ENCODE measurements at regions not wholly inside any gene's neighbourhood (a gene's known extent, or its start where the extent isn't known, plus 50 kb on each side); places are given as distances from the start of the nearest gene placed in this dataset.
"Not testable (repeated sequence)": the region's sequence is repeated elsewhere in the genome, so short reads cannot be mapped to it uniquely, and the experiment has no call there.

GRCh38 chr6:121925534-121926255, 473.8 kb upstream of the HSF2 start:
- DNase-seq (ENCODE audit: low spot score) = no peak

GRCh38 chr6:121929301-121929700, 470.2 kb upstream of the HSF2 start:
- no peak for DNase-seq (ENCODE audit: low spot score)

DNA sequence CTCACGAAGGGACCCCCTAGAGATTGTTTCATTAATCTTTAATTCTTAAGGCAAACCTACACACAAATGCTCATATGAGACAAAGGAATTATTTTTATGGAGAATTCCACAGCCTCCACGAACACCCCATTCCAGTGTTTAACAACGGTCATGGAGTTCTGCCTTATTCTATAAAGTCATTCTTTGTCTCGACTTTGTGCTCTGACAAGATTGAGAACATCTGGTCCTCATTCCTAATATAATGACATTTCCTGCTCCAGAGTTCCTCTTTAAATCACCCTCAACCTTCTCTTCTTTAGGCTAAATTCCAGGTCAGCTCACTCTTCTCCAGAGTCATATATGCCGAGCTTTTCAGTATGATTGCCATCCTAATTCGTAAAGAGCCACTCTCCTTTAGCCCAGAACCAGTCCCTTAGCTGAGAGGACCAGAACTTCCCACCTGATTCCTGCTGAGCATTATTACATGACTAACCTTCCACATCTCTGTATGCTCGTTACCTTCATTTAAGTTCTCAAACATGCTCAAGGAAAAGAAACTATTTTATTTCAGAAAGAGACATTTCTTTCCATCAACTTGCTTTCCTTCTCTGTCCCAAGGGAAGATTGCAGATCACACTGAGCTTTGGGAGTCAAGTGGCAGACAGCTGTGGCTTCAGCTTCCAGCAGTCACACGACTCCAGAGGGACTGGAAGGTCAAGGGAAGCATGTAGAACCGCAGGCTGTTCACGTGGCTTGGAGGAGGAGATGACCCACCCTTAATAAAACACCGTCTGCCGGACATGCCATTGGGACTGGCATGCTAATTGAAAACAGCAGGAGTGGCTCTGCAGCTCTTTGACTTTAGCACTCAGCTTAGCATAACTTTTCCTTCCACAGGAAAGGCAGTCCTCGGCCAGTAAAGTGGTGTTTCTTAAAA, 467.1 kb upstream of the HSF2 start:
- DNase-seq (ENCODE audit: low spot score) = peak; percentile 21

- DNase-seq (ENCODE audit: low spot score) = no peak
Measured at GRCh38 chr6:121934451-121934850, 465.0 kb upstream of the HSF2 start.

- no peak for DNase-seq (ENCODE audit: low spot score)
Measured at GRCh38 chr6:121940728-121941127, 458.7 kb upstream of the HSF2 start.

DNA sequence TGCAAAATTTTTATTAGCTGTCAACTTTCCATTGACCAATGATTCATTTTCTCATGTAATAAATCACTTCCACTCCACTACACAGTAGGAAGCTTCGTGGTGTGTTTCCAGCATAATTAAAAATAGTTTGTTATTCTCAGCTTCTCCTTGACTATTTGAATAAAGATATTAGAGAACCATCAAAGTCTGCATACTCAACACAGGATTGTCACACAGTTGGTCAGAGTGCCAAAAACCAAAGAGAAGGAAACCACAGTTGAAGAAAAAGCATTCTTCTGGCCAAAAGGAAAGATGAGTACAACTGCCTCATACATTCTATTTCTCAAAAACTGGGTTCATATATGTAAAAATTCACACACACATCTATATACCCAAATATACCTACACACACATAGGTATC, 455.1 kb upstream of the HSF2 start:
- no peak for DNase-seq (ENCODE audit: low spot score)

GRCh38 chr6:121951123-121951522, 448.3 kb upstream of the HSF2 start:
- DNase-seq (ENCODE audit: low spot score) = no peak

- no peak for DNase-seq (ENCODE audit: low spot score)
Measured at GRCh38 chr6:121951918-121952379, 447.5 kb upstream of the HSF2 start.

- not testable (repeated sequence) for DNase-seq (ENCODE audit: low spot score)
Measured at GRCh38 chr6:121955401-121955800, 444.1 kb upstream of the HSF2 start.

DNA sequence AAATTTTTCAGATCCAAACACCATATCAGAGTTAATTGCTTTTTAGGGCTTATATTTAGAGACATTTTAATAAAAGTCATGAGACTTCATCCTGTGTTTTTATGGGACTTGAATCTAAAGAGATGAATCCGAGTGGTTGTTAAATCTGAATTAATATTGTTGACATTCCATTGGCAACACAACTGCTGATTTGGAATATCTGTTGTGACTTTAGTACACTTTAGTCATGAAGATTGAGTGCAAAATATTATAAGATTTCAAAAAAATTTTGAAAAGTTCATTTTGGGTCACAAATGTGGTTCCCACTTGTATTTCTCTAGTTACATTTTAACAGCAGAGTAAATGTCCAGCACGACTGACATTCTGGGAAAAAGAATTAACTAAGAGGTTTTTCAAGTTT, 442.7 kb upstream of the HSF2 start:
- no peak for DNase-seq (ENCODE audit: low spot score)

GRCh38 chr6:121959501-121959900, 440.0 kb upstream of the HSF2 start:
- DNase-seq (ENCODE audit: low spot score) = no peak

DNA sequence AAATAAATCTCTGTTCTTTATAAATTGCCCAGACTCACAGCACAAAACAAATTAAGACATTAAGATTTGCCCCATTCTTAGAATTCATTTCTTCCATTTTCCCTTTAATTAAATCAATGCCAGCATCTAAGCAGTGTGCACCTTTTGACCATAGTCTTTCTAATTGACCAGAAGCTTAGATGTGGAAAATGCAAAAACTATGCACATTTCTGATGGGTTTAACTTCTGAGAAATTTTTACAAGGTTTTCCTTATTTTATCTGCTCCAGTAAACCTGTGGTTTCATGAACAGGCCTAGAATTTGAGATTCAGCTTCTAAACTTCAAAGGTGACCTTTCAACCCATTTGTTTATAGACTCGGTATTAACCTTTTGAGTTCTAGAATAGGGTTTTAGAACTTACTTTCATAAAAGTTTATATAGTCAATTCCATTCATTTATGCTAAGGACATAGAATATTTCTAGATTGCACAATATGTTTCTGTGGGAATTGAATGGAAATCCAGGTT, 437.8 kb upstream of the HSF2 start:
- DNase-seq (ENCODE audit: low spot score) = no peak

GRCh38 chr6:121963826-121964225, 435.6 kb upstream of the HSF2 start:
- no peak for DNase-seq (ENCODE audit: low spot score)

- DNase-seq (ENCODE audit: low spot score) = no peak
Measured at GRCh38 chr6:121965739-121966138, 433.7 kb upstream of the HSF2 start.

GRCh38 chr6:121967631-121968030, 431.8 kb upstream of the HSF2 start:
- no peak for DNase-seq (ENCODE audit: low spot score)

DNA sequence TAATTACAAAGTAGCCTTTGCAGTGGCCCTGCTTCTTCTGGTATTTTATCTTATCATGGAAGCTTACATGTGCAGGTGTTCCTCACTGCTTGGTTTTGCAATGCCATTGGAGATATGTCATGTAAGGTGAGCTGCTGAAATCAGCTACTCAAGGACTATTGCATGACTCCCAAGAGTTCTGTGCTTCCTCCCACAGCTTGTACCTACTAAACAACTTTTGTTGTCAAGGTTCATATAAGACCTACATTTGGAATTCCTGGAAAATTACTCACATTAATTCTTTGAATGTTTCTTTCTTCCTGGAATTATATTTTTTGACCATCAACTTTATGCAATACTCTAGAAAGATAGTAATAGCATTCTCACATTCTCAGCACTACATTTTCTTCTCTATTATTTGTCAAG, 427.5 kb upstream of the HSF2 start:
- peak; percentile 14 for DNase-seq (ENCODE audit: low spot score)

DNA sequence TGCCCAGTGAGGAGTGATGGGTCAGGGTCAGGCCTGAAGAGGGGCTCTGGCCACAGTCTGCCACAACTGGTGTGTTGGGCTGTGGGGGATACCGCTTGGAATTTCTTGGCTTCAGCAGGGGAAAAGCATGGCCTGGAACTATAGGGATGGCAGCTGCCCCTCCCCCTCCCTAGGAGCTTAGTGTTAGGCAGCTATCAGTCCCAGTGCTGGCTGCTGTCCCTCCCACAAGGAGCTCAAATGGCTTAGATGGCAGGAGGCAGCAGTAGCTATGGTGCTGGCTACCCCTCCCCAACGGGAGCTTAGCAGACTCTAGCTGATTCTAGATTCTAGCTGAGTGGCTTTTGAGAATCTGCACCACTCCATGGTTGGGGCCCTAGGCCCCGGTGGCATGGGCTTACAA, 414.5 kb upstream of the HSF2 start:
- no peak for DNase-seq (ENCODE audit: low spot score)

- no peak for DNase-seq (ENCODE audit: low spot score)
Measured at GRCh38 chr6:121993362-121993761, 406.1 kb upstream of the HSF2 start.

DNA sequence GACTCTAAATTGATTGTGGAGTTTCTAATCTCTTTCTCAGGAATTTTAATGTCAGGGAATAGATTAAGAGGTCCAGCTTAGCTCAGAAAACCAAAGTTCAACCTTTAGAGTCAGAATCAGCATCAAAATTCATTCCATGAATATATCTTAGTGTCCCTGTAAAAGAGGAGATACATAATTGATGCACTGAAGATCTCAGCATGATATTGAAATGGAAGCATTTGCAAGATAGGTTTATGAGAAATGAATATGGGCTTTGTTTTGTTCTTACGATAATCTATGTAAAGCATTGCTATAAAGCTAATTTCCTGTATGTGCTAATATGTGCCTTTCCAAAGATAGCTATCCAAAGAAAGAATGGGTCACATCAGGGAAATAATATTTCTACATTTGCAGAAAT, 404.5 kb upstream of the HSF2 start:
- DNase-seq (ENCODE audit: low spot score) = no peak

DNA sequence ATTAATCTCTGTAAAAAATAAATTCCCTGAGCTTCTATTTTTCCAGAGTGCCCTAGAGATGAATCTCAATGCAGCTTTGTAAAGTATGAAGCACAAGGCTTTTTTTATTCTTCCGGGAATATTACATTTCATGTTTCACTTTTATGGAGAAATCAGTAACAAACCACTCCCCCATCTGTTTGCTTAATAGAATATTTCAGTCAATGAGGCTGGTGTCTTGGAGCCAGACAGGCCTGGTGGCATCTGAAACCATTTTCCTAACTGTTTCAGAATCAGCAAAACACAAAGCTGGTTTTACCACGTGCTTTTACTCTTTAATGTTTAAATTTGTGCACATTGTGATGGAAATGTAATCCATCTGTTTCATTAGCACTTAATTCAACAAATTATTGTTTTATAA, 400.8 kb upstream of the HSF2 start:
- DNase-seq (ENCODE audit: low spot score) = no peak

DNA sequence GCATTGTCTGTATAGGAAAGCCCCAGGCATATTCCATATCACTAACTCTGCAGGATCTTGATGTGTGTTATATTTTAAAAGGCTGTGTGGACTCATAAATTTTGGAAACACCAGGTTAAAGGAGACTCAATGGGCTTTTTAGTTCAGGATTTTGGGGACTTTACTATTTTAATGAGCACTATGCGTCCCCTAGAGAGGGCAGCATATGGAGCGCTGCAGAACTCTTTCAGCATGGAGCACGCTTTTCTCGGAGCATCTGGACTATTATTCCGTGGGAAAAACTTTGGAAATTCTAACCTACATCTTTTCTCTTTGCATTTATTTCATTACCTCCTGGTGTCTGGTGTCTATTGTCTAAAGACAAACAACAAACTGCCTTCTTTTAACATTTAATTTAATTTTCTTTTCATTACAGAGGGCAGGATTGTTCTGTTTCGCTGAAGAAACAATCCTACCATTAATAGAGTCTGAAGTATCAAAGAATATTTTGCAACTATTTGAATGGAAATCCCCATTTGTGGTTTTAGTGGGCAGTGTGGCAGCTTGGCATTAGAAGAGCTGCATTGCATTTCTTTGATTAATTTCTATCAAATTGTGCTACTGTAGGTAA, 399.9 kb upstream of the HSF2 start:
- no peak for DNase-seq (ENCODE audit: low spot score)

DNA sequence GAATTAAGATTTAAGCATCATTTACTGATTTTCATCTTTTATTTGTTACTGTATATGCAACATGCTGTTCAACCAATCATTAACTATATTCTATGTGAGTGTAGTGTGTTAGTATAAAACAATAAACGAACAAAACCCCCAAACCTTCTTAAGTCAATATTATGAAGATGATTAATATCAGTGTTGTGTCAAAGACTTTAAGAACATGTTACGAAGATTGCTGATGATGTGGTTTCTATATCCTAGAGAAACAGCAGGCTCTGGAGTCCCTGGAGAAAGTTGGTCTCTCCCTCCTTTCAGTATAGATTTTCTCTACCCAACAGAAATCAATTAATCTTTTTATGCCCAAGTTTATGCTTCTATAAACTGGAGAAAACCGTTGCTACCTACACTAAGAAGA, 393.8 kb upstream of the HSF2 start:
- no peak for DNase-seq (ENCODE audit: low spot score)

DNA sequence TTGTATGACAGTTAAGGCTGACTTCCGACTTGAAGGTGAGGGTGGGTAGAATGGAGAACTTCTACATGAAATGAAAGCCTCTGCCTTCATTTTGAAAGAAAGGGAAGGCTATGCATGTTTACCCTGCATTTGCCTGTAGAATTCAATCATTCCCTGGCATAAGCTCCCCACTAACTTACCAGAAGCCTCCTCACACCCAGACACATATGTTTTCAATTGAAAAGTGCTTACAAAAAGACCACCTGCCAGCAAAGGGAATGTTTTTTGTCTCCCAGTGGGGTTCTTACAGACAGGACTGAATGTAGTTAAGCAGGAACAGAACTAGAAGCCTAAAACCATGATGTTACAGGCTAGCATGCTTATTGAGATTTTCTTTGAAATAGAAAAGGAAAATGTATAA, 392.1 kb upstream of the HSF2 start:
- no peak for DNase-seq (ENCODE audit: low spot score)

Measured in kidney tubule cell (primary cell).